ENCODE measurements at regions not wholly inside any gene's neighbourhood (a gene's known extent, or its start where the extent isn't known, plus 50 kb on each side); places are given as distances from the start of the nearest gene placed in this dataset.
A peak's percentile ranks its signal among the peaks of the same experiment; 100 is the strongest.

DNA sequence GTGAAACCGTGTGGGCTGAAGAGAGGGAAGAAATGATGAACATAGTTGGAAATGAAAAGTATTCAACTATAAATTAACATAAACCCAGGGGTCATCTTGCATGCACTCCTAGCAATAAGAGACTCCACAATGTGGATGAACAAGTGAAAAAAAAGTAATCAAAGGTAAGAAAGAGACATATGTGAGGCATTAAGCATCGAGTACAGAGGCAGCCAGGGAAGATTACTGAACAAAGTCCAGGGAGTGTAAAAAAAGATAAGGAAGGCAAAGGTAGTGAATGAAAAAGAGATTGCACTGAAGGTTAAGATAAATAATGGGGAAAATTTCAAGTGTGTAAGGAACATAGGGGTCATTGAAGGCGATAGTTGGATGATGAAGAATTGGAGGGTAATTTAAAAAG is 330.8 kb upstream of the PROX1 start:
- no peak for DNase-seq

DNA sequence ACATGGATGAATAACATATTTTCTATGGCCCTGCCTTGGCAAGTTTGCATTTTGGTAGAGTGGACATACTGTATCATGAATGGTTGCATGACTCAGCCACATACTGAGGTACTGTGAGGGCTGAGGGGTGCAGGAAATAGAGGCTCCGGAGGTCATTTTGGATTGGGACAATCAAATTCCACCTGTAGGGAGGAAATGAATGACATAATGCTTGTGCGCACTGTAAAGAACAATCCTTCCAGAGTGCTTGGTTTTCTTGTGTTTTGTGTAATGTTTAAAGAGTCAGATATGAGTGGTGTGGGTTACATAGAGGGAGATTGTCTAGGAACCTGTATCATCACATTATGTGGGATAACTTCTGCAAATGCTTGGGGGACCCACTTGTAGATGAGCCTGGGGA is 329.9 kb upstream of the PROX1 start:
- DNase-seq: no peak

DNA sequence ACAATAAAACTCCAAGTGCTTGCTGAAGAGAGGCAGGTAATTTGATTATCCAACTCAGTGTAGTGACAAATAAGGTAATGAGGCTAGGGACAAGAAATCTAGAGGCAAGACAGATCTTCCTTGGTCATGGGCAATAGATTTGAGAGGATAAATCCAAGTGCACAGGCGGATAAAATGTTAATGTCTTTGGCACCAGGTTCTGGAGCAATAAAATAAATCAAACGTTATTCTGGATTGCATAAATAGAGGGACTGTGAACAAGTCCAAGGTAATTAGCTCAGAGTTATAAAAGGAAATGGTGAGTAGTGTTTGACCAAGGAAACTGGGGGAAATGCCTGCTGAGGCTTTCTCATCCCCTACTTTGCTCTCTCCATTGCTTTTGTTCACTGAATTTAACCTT is 329.3 kb upstream of the PROX1 start:
- DNase-seq: no peak

DNA sequence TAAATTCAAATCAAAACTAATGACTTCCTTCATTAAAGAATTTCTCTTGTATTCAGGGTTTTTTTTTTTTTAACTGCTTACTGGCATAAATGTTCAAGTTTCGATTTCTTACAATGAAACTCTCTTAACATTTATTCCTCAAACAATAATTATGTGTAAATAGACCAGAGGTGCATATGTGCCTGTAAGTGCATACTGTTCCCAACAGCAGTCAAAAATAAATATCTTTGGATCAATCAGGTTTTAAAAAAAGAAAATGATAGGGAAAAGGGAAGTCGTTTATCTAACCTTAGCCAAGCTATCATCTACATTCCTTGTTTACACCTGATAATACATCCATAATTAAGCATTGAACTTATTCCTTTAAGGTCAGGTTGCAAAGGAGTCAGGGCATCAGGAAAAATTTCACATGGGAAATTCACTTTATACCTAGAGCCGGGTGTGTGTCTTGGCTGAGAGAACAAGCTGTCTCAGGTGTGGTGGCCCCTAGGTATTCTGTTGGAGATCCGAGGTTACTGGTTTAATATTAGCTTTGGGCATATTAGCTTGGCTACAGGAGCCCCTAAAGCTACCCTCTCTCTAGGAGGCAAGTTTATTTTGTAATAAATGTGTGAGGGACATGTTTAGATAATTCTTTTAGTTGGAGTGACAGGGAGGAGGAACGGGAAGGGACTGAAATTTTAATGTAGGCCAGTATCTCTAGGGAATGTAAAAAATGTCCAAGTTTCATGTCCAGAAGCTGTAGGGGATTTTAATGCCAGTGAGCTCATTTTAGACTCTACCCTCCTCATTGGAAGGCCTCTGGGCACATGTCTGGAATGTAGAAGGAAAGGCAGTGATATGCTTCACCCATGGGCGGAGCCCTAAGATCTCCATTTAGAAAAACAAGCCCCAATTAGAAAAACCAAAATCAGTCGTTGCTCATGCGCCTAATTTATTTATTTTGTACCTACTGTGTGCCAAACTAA is 327.9 kb upstream of the PROX1 start:
- no peak for DNase-seq

DNA sequence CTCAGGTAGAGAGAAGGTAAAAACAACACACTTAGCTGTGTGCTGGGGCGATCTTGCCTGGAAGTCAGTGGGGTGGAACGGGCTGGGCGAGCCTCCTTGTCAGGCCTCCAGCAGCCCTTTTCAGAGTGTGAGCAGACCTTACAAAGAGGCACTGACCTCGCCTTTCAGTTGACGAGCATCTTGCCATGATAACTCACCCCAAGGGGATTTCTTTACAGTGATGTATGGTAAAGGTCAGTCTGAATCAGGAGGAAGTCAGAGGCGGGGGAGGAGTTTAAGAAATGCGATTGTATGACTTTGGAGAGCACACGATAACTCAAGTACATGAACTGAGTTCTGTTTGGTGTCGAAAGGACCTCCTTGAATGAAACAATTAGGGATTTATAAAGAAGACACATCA is 326.5 kb upstream of the PROX1 start:
- peak; percentile 22 for DNase-seq

DNA sequence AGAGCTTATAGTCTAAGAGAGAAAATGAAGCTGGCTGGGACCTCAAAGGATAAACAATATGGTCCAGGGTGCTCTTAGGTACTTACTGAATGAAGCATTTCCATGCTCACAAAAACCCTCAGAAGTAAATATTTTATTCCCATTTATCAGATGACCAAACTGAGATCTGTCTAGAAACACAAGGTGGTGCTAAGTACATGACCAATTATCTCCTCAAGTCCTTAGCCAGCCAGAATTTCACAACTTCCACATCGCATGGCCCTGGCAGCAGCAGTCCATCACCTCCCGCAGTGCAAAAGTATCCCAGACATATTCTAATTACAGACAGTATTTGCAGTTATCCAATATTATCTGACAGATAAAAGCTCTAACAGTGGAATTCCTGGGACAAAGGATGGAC is 321.7 kb upstream of the PROX1 start:
- DNase-seq: no peak

DNA sequence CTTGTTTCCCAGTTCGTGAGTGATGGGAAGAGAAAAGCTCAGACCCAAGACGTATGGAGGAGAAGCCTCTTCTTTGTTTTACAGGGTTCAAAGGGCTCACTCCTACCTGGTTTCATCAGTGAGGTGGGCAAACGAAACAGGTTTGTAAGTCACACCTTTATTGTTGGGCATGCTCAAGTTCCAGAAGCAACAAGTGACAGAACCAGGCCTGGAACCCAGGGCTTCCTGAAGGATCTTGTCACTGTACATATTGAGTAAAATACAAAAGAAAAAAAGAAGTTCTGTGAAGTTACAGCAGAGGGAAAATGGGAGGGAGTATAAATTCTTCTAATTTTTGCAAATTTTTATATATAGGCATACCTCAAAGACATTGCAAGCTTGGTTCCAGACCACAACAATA is 320.9 kb upstream of the PROX1 start:
- no peak for DNase-seq

DNA sequence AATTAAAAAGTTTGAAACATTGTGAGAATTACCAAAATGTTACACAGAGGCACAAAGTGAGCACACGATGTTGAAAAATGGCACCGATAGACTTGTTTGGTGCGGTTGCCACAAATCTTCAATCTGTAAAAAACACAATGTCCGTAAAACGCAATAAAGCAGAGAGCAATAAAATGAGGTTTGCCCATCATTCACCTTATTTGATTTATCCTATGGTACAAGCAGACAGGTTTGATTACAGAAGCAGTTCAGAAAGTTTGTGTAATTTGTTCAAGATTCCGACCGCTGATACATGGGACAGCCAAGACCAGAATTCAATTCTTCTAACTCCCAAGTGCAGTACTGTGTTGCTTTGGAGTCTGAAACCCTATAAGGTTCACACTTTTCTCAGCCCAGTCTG is 318.3 kb upstream of the PROX1 start:
- DNase-seq: no peak

DNA sequence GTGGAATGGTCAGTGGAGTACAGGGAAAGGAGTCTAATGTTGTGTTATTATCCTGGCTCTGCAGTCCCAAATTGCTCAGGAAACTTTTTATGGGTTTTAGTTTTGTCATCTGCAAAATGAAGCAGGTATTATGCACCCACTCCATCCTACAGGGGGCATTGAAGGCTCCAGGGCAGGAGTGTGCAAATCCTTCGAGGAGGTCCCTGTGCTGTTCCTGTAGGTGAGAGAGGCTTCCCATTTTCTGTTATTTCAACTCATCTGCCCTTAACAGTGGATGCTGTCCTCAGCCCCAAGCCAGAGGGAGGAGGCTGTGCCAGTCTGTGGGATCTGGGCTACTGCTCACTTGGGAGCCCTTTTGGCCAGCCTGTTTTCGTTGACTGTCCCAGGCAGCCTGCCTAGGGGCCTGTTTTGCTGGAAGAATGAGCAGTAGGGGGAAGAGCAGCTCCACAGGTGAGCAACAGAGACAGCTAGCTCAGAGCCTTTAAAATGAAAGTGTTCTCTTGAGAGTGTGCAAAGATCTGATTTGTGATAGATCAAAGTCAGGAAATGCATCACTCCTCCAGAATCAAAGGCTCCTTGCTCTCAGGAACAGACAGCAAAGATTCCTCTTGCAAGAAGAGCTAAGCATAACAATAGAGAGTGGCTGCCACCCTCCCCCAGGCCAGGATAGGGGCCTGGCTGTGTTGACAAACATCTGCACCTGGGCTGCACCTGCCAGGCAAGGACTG is 317.6 kb upstream of the PROX1 start:
- DNase-seq: no peak

DNA sequence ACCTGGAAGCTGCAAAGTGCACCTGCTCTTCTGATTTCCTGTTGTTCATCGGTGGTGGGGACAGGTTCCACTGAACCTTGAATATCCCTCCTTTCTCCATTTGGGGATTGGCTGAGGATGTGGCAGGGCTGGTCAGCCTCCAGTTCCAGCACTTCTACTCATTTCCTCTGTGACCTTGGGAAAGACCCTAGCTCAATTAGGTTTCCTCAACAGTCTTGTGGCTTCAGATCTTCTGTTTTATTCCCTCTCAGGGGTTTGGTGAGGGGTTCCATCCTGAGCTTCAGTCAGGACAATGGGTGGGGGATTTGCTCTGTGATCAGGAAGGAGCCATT is 317.1 kb upstream of the PROX1 start:
- DNase-seq: no peak

DNA sequence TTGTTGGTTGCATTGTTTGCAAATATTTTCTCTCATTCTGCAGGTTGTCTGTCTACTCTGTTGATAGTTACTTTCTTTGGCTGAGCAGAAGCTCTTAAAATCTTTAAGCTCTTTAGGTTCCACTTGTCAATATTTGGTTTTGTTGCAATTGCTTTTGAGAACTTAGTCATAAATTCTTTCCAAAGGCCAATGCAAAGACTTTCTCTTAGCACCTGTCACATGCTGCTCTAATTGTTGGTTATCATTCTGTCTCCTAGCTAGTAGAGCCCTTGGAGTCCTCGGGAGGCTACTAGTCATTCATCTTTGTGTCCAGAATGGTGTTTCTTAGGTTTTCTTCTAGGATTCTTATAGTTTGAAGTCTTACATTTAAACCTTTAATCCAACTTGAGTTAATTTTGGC is 312.7 kb upstream of the PROX1 start:
- no peak for DNase-seq

DNA sequence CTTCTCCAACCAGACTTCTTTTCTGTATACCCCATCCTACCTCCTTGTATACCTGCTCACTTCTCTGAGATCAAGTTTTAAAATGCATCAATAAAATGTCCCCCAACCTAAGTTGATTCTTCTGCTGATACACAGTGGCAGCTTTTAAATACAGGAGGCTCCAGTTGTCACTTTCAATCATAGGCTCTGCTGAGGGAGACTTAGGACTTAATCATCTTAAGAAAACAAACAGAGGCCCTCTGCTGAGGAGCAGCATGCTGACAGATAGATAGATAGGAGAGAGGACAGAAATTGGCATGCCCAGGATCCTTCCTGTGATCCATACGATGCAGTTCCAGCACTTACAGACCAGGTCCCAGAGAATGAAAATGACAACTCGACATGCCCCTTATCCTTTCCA is 311.0 kb upstream of the PROX1 start:
- no peak for DNase-seq

DNA sequence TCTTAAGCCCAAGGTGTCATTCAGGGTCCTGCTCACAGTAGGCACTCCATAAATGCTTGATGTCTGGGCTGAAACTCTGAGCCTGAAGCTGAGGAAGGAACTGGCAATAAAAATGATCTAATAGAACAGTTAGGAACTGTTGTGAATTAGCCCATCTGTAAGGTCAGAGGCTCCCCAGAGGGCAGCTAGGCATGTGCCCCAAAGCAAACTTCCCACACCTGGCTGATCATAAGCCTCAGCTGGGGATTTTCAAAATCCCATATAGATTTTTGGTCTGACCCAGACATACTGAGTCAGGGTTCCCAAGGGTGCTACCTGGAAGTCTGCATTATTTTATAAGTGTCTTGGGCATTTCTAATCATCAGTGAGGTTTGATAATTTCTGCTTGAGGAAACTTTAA is 309.4 kb upstream of the PROX1 start:
- DNase-seq: no peak

DNA sequence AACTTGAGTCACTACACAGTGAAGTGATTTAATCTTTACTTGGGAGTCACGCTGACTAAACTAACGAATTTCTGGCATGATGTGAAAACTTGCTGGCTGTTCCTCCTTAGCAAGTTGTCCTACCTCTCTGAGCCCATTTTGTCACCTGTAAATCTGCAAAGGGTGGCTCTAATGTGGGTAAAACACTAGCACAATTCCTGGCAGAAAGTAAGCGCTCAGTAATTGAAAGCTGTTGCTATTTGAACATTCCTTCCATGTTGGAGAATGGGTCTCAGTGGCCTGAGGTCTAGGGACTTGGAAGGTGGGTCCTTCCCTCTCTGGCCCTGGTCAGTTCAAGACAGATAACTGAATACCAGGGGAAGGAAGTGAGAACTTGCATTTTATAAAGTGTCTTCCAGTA is 309.0 kb upstream of the PROX1 start:
- no peak for DNase-seq

DNA sequence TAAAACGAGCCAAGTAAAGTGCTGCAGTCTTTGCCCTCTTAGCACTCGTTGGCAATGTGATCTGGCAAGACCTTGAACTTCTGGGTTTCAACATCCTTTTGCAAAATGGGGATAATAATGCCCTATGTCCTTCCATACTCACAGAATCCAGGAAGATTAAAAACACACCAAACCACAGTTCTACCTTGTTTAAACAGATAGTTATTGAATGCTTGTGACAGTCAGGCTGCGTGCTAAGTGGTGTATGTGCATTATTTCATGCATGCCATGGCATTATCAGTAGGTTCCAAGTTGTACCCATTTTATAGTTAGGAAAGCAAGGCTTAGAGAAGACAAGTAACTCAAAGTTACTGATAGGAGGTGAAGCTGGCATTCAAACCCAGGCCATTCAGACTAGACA is 308.6 kb upstream of the PROX1 start:
- DNase-seq: no peak

DNA sequence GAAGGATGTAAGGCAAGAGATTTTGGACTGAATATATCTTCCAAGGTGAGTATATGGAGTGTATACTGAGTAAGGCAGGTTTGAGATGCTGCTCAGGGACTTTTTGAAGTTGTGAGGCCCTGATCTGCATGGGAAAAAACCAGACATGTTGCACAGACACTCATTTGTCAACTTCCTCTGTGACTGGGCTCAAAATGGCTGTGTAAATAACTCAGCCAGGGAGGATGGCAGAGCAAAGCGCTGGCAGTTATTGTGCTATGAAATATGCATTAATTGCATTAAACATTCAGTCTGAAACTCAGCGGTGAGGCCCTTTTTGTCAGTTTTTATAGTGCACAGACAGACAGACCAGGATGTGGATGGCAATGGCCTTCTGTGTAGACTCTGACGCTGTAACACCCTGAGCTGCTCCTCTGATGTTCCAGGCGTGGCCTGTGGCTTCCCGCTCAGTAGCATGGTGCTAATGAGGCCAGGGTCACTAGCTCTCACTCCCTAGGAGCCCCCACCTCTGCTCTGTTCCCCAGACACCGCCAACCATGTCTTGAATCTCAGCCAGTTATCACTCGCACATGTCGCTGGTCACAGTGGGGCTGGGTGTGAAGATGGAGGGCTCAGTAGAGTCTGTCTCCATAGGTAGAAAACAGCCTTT is 307.0 kb upstream of the PROX1 start:
- no peak for DNase-seq

DNA sequence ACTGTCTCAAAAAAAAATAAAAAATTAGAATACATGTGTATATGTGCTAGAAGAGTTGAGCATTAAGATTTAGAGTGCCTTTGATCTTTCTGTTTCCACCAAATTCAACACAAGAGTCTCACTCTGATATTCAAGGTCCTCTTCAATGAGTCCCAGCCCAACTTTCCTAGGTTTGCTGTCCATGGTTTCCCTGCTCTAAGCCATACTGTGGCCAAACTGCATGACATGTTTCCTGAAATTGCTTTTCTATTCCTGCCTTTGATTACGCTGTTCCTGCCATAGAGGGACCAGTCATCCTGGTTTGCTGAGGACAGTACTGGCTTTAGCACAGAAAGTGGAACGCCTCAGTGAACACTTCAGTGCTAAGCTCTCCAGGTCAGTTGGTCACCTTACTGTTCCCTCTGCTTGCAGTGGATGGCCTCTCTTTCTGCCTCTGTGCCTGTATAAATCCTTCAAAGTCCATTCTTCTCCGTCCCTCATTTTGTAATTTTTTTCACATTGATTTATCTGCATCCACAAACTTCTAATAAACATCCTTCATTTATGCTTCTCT is 305.9 kb upstream of the PROX1 start:
- no peak for DNase-seq

DNA sequence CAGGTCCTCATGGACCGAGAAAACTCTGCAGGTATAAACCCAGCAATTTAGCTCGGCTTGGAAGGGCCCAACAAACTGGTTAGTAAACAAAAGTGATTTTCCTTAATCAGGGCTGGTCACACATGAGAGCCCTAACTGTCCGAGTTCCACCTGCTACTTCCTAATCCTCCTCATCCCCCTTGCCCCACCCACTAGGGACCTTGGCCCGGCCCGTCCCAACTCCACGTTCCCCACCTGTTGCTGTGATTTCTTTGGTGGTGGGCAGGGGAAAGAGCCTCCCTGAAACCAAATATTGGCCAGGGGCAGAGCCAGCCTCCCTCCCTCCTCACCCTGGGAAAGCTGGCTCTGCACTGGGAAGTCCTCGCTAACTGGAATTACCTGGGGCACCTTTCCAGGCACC is 304.2 kb upstream of the PROX1 start:
- DNase-seq: no peak

DNA sequence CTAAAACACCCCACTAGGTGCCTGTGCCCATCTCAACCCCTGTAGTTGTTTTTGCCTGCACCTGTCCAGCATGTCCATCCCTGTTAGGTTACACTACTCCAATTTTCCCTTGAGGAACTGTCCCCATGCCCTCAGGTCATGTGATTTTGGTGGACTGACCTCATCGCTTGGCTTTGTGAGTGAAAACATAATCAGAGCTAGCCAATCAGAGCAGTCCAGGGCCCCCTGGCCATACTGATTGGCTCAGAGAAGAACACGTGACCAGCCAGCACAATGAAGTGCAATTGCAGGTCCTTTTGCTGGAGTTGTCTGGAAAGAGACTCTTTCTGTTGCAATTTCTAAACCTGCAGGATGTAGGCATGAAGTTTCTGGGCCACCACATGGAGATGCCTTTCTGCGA is 303.3 kb upstream of the PROX1 start:
- DNase-seq: no peak

DNA sequence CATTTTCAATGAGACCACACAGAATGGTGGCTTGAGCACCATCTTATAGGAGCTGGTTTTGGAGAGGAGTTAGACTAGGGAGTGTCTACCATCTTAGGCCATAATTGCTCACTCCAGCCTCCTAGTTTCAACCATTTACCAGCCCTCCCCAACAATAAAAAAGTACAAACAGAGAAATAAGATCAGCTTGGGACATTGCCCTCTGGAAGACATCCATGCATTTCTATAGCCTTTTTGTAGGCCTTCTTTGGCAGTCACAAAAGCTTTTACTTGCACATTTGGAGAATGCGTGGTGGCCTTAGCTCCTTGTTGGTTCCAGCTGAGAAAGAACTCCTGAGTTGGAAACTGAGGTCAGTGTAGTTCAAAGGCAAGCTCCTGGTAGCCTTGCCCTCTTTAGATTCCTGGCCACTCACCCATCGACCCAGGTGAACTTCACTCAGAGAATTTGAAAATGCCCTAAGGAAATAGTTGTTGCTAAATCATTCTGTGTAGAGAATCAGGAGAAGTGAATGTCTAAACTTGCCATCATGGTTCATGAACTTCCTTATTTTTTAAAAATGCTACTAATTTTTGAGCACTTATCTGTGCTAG is 301.7 kb upstream of the PROX1 start:
- no peak for DNase-seq

DNA sequence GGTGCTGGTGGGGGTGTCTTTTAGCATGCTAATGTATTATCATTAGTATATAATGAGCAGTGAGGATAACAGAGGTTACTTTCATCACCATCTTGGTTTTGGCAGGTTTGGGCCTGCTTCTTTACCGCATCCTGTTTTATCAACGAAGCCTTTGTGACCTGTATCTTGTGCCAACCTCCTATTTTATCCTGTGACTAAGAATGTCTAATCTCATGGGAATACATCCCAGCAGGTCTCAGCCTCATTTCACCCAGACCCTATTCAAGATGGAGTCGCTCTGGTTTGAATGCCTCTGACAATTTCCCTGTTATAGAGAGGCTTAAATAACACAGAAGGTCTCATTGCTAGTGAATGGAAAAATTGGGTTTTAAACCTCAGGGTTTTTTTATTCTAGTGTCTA is 300.8 kb upstream of the PROX1 start:
- DNase-seq: no peak

DNA sequence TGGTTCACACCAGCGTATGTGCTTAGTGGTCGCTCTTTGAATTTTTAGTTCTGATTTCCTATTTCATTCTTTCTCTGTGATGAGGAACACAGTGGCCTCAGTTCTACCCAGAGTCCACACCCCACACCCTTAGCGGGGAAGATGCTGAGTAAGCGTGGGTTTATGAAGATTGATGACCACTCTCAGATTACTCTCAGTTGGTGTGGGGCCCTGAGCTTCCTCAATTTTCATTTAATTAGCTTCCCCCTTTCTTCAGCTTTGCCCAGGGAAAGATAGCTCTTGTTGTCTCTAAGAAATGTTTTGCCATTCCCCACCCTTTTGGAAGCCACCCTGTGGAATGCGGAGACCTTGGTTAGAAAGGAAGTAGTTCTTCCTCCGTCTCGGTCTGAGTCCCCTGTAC is 299.9 kb upstream of the PROX1 start:
- peak; percentile 72 for DNase-seq

DNA sequence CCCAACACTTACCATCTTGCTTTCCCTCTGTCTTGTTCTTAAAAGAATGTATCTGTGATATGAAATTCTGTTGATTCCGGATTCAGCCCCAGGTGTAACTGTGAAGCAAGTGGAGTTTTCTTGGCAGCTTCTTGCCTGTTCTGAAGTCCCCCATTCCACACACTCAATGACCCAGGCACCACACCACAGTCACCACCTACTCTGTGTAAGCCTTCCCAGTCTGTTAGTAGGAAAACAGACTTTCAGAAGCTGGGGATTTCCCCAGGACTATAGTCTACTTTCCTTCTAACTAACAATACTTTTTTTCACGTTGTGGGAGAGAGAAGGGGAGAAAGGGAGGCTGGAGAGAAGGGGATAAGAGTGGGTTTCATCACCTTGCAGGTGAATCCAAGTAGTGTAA is 299.1 kb upstream of the PROX1 start:
- no peak for DNase-seq
